B cell (primary cell): ENCODE measurements at regions not wholly inside any gene's neighbourhood (a gene's known extent, or its start where the extent isn't known, plus 50 kb on each side); places are given as distances from the start of the nearest gene placed in this dataset.

ENCODE experiments used
- ATAC-seq: fragments of 200-7000 bp; cut with Tn5 transposase; one replicate; pipeline ENCODE4 v1.10.0; 2021; ENCODE audit warnings: low read depth, mild to moderate bottlenecking, moderate number of reproducible peaks, moderate library complexity
- CTCF ChIA-PET: fragments of 350-600 bp; sonication (Branson Sonifier 250); formaldehyde crosslinking; loops from one replicate; lab custom pipeline; 2021; ENCODE audit warnings: antibody characterized with exemption, inconsistent platforms; lab: Charles Lee
- POLR2A ChIA-PET: fragments of 350-600 bp; sonication (Branson Sonifier 250); formaldehyde crosslinking; loops from one replicate; lab custom pipeline; 2021; ENCODE audit warnings: antibody characterized with exemption; lab: Charles Lee
- DNase-seq: peaks from one replicate; pipeline ENCODE4 v3.0.0; 2013
- H2AFZ ChIP-seq: 2 replicates; pipeline ENCODE4 v1.6.1; 2012; ENCODE audit warnings: mild to moderate bottlenecking, low read depth, low read length; ENCODE audit not compliant: insufficient read depth, poor library complexity, severe bottlenecking
- H3K27ac ChIP-seq, 2 donors: 1 replicate in 1 of 2; 2 replicates in 1 of 2; pipeline ENCODE4 v1.5.1; 2012 to 2013; ENCODE audit warnings: low read length in 2 of 2, mild to moderate bottlenecking in 2 of 2, moderate library complexity in 1 of 2
- H3K27me3 ChIP-seq, 4 experiments: fragments of 200-600 bp in 1 of 4; sonication (generic) in 1 of 4; replicated peaks in 1 of 4; 1 replicate in 2 of 4; 2 replicates in 2 of 4; pipeline versions ENCODE4 v1.6.1 to v1.7.0; 2013 to 2016; ENCODE audit warnings: low read length in 3 of 4, mild to moderate bottlenecking in 2 of 4, mixed read lengths in 1 of 4, moderate library complexity in 1 of 4; ENCODE audit not compliant: insufficient read depth in 4 of 4, control insufficient read depth in 3 of 4; ENCODE audit errors: control extremely low read depth in 1 of 4
- H3K36me3 ChIP-seq, 2 experiments: replicated peaks in 1 of 2; 1 replicate in 1 of 2; 2 replicates in 1 of 2; pipeline versions ENCODE4 v1.6.1 to v1.7.1; 2013; ENCODE audit warnings: low read length in 1 of 2; ENCODE audit not compliant: insufficient read depth in 2 of 2, control insufficient read depth in 1 of 2; ENCODE audit errors: control extremely low read depth in 1 of 2, extremely low read depth in 1 of 2
- H3K4me1 ChIP-seq, 2 donors: fragments of 200-600 bp in 1 of 2; sonication (generic) in 1 of 2; 1 replicate in 1 of 2; 2 replicates in 1 of 2; pipeline versions ENCODE4 v1.5.1 to v1.6.1; 2013 to 2017; ENCODE audit warnings: low read length in 2 of 2; ENCODE audit not compliant: control insufficient read depth in 2 of 2, insufficient read depth in 2 of 2
- H3K4me2 ChIP-seq: replicated peaks from 2 replicates; pipeline ENCODE3; 2012; ENCODE audit warnings: mild to moderate bottlenecking, low read depth, low read length; ENCODE audit not compliant: poor library complexity, severe bottlenecking
- H3K4me3 ChIP-seq, 5 experiments: fragments of 200-600 bp in 1 of 5; sonication (generic) in 1 of 5; 1 replicate in 3 of 5; 2 replicates in 2 of 5; pipeline versions ENCODE4 v1.5.1 to v1.7.0; 2011 to 2016; ENCODE audit warnings: low read length in 4 of 5, mild to moderate bottlenecking in 4 of 5, low read depth in 2 of 5, control low read depth in 1 of 5, moderate library complexity in 1 of 5; ENCODE audit not compliant: insufficient read depth in 1 of 5; ENCODE audit errors: control extremely low read depth in 1 of 5, extremely low read depth in 1 of 5
- H3K79me2 ChIP-seq: fragments of 200-600 bp; sonication (generic); one replicate; pipeline ENCODE4 v1.6.0; 2016; ENCODE audit warnings: low read length; ENCODE audit not compliant: control insufficient read depth, insufficient read depth
- H3K9ac ChIP-seq: fragments of 200-600 bp; sonication (generic); 2 replicates; pipeline ENCODE4 v1.6.1; 2017; ENCODE audit warnings: mild to moderate bottlenecking, low read length, moderate library complexity
- H3K9me3 ChIP-seq, 3 donors: one replicate each; pipeline versions ENCODE4 v1.6.1 to v1.7.1; 2013; ENCODE audit warnings: low read length in 2 of 3; ENCODE audit not compliant: control insufficient read depth in 2 of 3, insufficient read depth in 1 of 3; ENCODE audit errors: control extremely low read depth in 1 of 3
- H4K20me1 ChIP-seq: 2 replicates; pipeline ENCODE4 v1.6.0; 2012; ENCODE audit warnings: mild to moderate bottlenecking, low read length; ENCODE audit not compliant: insufficient read depth, control insufficient read depth, poor library complexity, severe bottlenecking
- H3K27ac Mint-ChIP-seq: one replicate; pipeline ENCODE4 v1.8.0; 2021; ENCODE audit warnings: mixed read lengths
- H3K27me3 Mint-ChIP-seq: one replicate; pipeline ENCODE4 v1.8.0; 2021; ENCODE audit warnings: mixed read lengths
- H3K4me1 Mint-ChIP-seq: one replicate; pipeline ENCODE4 v1.8.0; 2021; ENCODE audit warnings: mixed read lengths
- H3K4me3 Mint-ChIP-seq: one replicate; pipeline ENCODE4 v1.8.0; 2021; ENCODE audit warnings: mixed read lengths
- H3K9me3 Mint-ChIP-seq: one replicate; pipeline ENCODE4 v1.8.0; 2022; ENCODE audit warnings: mixed read lengths; ENCODE audit not compliant: insufficient read depth
- EZH2 ChIP-seq: IDR thresholded peaks from 2 replicates; pipeline ENCODE4 v1.6.1; 2012; ENCODE audit warnings: borderline replicate concordance, low read depth, mild to moderate bottlenecking, moderate library complexity, low read length; ENCODE audit not compliant: insufficient read depth, poor library complexity, severe bottlenecking
- WGBS: methylation state at CpG from one replicate; pipeline ENCODE4 v1.1.5; 2013; ENCODE audit warnings: missing lambda C conversion rate; ENCODE audit not compliant: insufficient coverage; 5-methylcytosine and 5-hydroxymethylcytosine counted together
- intact Hi-C: fragments of 100-400 bp; cut with micrococcal nuclease; formaldehyde crosslinking; loops from one replicate; pipeline ENCODE4 v1.10.0; 2022
- TF ChIP-seq, protein P1 (sequence below): fragments of 200-600 bp; IDR thresholded peaks from one replicate; pipeline ENCODE4 v1.8.0; 2022; ENCODE audit warnings: antibody characterized with exemption, mild to moderate bottlenecking

GRCh38 chr18:57921708-57922107 is 118.6 kb upstream of the ATP8B1 start:
- intact Hi-C loops = no loop called here
- Mint-ChIP-seq H3K4me1 (peaks cover under 1% of the 10 kb centered on the region), H3K27ac (no peak overlapping the region), H3K4me3 (no peak overlapping the region), H3K27me3 (no peaks in the 10 kb centered on the region), H3K9me3 (peaks cover 2% of the 10 kb centered on the region)
- Histone ChIP-seq H3K4me3 (no peak overlapping the region), H2AFZ (no peak overlapping the region), H3K9me3 (no peaks in the 10 kb centered on the region), H3K9ac (no peak overlapping the region), H3K4me1 (peaks cover 0 to under 1% of the 10 kb centered on the region in 2 donors), H3K4me2 (no peak overlapping the region), H3K36me3 (no peaks in the 10 kb centered on the region), H3K79me2 (no peaks in the 10 kb centered on the region), H3K27me3 (no peaks in the 10 kb centered on the region), H4K20me1 (no peaks in the 10 kb centered on the region), H3K27ac (no peak overlapping the region)
- ATAC-seq (no peak), DNase-seq (no peak)
- TF ChIP-seq, protein P1, sequence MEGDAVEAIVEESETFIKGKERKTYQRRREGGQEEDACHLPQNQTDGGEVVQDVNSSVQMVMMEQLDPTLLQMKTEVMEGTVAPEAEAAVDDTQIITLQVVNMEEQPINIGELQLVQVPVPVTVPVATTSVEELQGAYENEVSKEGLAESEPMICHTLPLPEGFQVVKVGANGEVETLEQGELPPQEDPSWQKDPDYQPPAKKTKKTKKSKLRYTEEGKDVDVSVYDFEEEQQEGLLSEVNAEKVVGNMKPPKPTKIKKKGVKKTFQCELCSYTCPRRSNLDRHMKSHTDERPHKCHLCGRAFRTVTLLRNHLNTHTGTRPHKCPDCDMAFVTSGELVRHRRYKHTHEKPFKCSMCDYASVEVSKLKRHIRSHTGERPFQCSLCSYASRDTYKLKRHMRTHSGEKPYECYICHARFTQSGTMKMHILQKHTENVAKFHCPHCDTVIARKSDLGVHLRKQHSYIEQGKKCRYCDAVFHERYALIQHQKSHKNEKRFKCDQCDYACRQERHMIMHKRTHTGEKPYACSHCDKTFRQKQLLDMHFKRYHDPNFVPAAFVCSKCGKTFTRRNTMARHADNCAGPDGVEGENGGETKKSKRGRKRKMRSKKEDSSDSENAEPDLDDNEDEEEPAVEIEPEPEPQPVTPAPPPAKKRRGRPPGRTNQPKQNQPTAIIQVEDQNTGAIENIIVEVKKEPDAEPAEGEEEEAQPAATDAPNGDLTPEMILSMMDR = no peak
- TF ChIP-seq EZH2 = no peak
- WGBS = 95% methylated on average over 3 of the region's 4 CpGs
- ChIA-PET POLR2A (no interaction called here), CTCF (no interaction called here)

GRCh38 chr18:57920036-57920435 is 116.9 kb upstream of the ATP8B1 start:
- Histone ChIP-seq H3K27ac (no peak overlapping the region), H4K20me1 (no peaks in the 10 kb centered on the region), H3K4me2 (no peak overlapping the region), H3K9ac (no peak overlapping the region), H3K4me3 (no peak overlapping the region), H2AFZ (no peak overlapping the region), H3K4me1 (peaks cover 5 to 7% of the 10 kb centered on the region in 2 donors), H3K27me3 (no peaks in the 10 kb centered on the region), H3K36me3 (no peaks in the 10 kb centered on the region), H3K79me2 (no peaks in the 10 kb centered on the region), H3K9me3 (no peaks in the 10 kb centered on the region)
- ATAC-seq (no peak), DNase-seq (no peak)
- no peak overlapping the region for H3K27ac Mint-ChIP-seq
- CTCF ChIA-PET = no interaction called here
- POLR2A ChIA-PET = no interaction called here
- no peak for TF ChIP-seq EZH2
- TF ChIP-seq, protein P1 = no peak
- H3K27me3 Mint-ChIP-seq = no peaks in the 10 kb centered on the region
- intact Hi-C loops = no loop called here
- H3K9me3 Mint-ChIP-seq = peaks cover 2% of the 10 kb centered on the region
- WGBS = 100% methylated on average over 1 of the region's 1 CpG
- H3K4me3 Mint-ChIP-seq = no peak overlapping the region
- peaks cover 10% of the 10 kb centered on the region for H3K4me1 Mint-ChIP-seq
